K562 (cell line): ENCODE measurements at regions not wholly inside any gene's neighbourhood (a gene's known extent, or its start where the extent isn't known, plus 50 kb on each side); places are given as distances from the start of the nearest gene placed in this dataset.

Experiments used
- ATAC-seq: fragments of 200-7000 bp; cut with Tn5 transposase; 3 replicates; pipeline ENCODE4 v1.9.1; 2020; ENCODE audit warnings: moderate library complexity
- BruUV-seq: library from RNA; stranded (reverse); fragments of 400-500 nt; replicated peaks from 2 replicates; lab custom pipeline; 2021; lab: Mats Ljungman, UMichigan
- CTCF ChIA-PET: fragments of 300-600 bp; formaldehyde crosslinking; extraction: SDS; loops from one replicate; lab custom pipeline; 2021; ENCODE audit warnings: low intra/inter-chr PET ratio; lab: Yijun Ruan, JAX
- POLR2A ChIA-PET: fragments of 300-600, 350-650 bp; sonication (Branson Sonifier 250); formaldehyde crosslinking; extraction: SDS; loops from one replicate; lab custom pipeline; 2021; ENCODE audit warnings: antibody characterized with exemption, inconsistent platforms; lab: Yijun Ruan, JAX
- DNase-seq, 4 experiments: peaks; one replicate each; pipeline versions ENCODE4 v3.0.0 to v3.0.0-alpha.2; 2011 to 2018; ENCODE audit warnings: low spot score in 3 of 4, mixed read lengths in 3 of 4; ENCODE audit errors: extremely low read depth in 1 of 4
- FAIRE-seq: peaks from 2 replicates; lab custom pipeline; 2011; peaks lifted over from hg19 to GRCh38; lab: Jason Lieb, UNC
- H2AFZ ChIP-seq: 2 replicates; pipeline ENCODE4 v1.6.0; 2011; ENCODE audit warnings: low read depth, low read length, control low read depth, inconsistent platforms
- H3K27ac ChIP-seq: fragments of 200-600 bp; 3 replicates; pipeline ENCODE4 v1.8.0; 2011; ENCODE audit warnings: low read depth, mild to moderate bottlenecking, control low read depth, inconsistent platforms, low read length, moderate library complexity, mixed read lengths; ENCODE audit errors: extremely low read depth
- H3K27me3 ChIP-seq, 2 experiments: fragments of 300-600 bp in 1 of 2; 2 replicates in 1 of 2; 3 replicates in 1 of 2; pipeline versions ENCODE4 v1.6.0 to v1.8.0; 2011; ENCODE audit warnings: inconsistent platforms in 2 of 2, low read length in 2 of 2, mild to moderate bottlenecking in 1 of 2, mixed read lengths in 1 of 2, moderate library complexity in 1 of 2; ENCODE audit not compliant: control insufficient read depth in 2 of 2, insufficient read depth in 2 of 2
- H3K36me3 ChIP-seq: fragments of 300-600 bp; 3 replicates; pipeline ENCODE4 v1.8.0; 2011; ENCODE audit warnings: mild to moderate bottlenecking, low read length, inconsistent platforms; ENCODE audit not compliant: control insufficient read depth, insufficient read depth
- H3K4me1 ChIP-seq, 2 experiments: fragments of 200-600 bp in 1 of 2; replicated peaks in 1 of 2; 2 replicates in 1 of 2; 3 replicates in 1 of 2; pipeline versions ENCODE4 v1.5.1 to v1.8.0; 2011; ENCODE audit warnings: inconsistent platforms in 2 of 2, low read length in 2 of 2, mild to moderate bottlenecking in 1 of 2, mixed read lengths in 1 of 2, moderate library complexity in 1 of 2; ENCODE audit not compliant: control insufficient read depth in 2 of 2, insufficient read depth in 2 of 2
- H3K4me2 ChIP-seq: 2 replicates; pipeline ENCODE4 v1.6.1; 2011; ENCODE audit warnings: low read length, control low read depth, inconsistent platforms, mixed read lengths; ENCODE audit not compliant: insufficient read depth
- H3K4me3 ChIP-seq: fragments of 200-600 bp; sonication (generic), shearing (Covaris generic); 2 replicates; pipeline ENCODE4 v1.5.1; 2016; ENCODE audit warnings: control low read depth, inconsistent platforms
- H3K79me2 ChIP-seq: fragments of 200-600 bp; 3 replicates; pipeline ENCODE4 v1.8.0; 2011; ENCODE audit warnings: low read length, inconsistent platforms; ENCODE audit not compliant: control insufficient read depth, insufficient read depth
- H3K9ac ChIP-seq, 2 experiments: 2 replicates each; pipeline versions ENCODE4 v1.6.0 to v1.6.1; 2011; ENCODE audit warnings: low read depth in 2 of 2, low read length in 2 of 2, control low read depth in 1 of 2, inconsistent platforms in 1 of 2, mild to moderate bottlenecking in 1 of 2, mixed read lengths in 1 of 2; ENCODE audit not compliant: insufficient read depth in 1 of 2
- H3K9me1 ChIP-seq: one replicate; pipeline ENCODE4 v1.6.0; 2011; ENCODE audit warnings: inconsistent platforms, mild to moderate bottlenecking, low read length, moderate library complexity; ENCODE audit not compliant: control insufficient read depth, insufficient read depth
- H3K9me3 ChIP-seq: replicated peaks from 2 replicates; pipeline ENCODE4 v1.5.1; 2011; ENCODE audit warnings: low read depth, low read length, inconsistent platforms; ENCODE audit not compliant: control insufficient read depth, insufficient read depth
- H4K20me1 ChIP-seq: replicated peaks from 2 replicates; pipeline ENCODE4 v1.6.1; 2011; ENCODE audit warnings: low read length, inconsistent platforms, mixed read lengths; ENCODE audit not compliant: control insufficient read depth, insufficient read depth
- WGBS: fragments of 100-300 bp; shearing (Covaris generic); methylation state at CpG from one replicate; pipeline ENCODE4 v1.1.6; 2016; ENCODE audit warnings: low coverage, mixed read lengths; ENCODE audit not compliant: insufficient coverage; ENCODE audit errors: missing lambda C conversion rate; 5-methylcytosine and 5-hydroxymethylcytosine counted together
- in situ Hi-C: fragments of 300-500 bp; cut with MboI; formaldehyde crosslinking; loops from 4 replicates; pipeline ENCODE4 v1.15.0; 2018; ENCODE audit warnings: inconsistent platforms, mixed read lengths
- intact Hi-C: fragments of 100-400 bp; cut with micrococcal nuclease; formaldehyde crosslinking; loops from 2 replicates; pipeline ENCODE4 v1.14.2; 2022
- TF ChIP-seq, protein P1 (sequence below): fragments of 250-450 bp; sonication (Bioruptor Pico); IDR thresholded peaks from 2 replicates; pipeline ENCODE4 v1.4.0; 2020

DNA sequence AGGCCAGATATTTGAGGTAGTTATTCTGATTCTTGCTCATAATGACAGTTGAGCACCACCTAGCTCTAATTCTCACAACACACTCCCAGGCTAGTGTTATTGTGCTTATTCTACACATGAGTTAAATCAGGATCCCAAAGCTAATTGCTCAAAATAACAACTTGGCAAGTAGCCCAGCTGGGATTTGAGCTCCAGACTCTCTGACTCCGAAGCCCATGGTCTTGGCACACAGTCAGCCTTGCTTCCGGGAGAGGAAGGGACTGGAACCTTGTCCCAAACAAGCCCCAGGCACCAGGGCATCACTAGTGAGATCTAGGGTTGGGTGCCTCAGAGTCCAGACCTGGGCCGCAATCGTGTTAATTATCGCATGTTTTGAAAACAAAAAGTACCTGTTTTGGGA, 101.4 kb downstream of the GPAM start:
- ChIA-PET POLR2A (no interaction called here), CTCF (no interaction called here)
- ATAC-seq (no peak), DNase-seq (no peak), FAIRE-seq (no peak)
- Histone ChIP-seq H3K4me2 (no peak overlapping the region), H3K79me2 (no peaks in the 10 kb centered on the region), H3K27ac (no peak overlapping the region), H3K4me3 (no peak overlapping the region), H3K27me3 (no peaks in the 10 kb centered on the region), H3K4me1 (no peaks in the 10 kb centered on the region), H2AFZ (no peak overlapping the region), H3K9me1 (no peaks in the 10 kb centered on the region), H3K36me3 (no peaks in the 10 kb centered on the region), H4K20me1 (no peaks in the 10 kb centered on the region), H3K9ac (no peak overlapping the region), H3K9me3 (no peaks in the 10 kb centered on the region)
- 5% methylated on average over 4 of the region's 5 CpGs for WGBS
- intact Hi-C loops = no loop called here
- BruUV-seq = no TSS peak
- TF ChIP-seq, protein P1, sequence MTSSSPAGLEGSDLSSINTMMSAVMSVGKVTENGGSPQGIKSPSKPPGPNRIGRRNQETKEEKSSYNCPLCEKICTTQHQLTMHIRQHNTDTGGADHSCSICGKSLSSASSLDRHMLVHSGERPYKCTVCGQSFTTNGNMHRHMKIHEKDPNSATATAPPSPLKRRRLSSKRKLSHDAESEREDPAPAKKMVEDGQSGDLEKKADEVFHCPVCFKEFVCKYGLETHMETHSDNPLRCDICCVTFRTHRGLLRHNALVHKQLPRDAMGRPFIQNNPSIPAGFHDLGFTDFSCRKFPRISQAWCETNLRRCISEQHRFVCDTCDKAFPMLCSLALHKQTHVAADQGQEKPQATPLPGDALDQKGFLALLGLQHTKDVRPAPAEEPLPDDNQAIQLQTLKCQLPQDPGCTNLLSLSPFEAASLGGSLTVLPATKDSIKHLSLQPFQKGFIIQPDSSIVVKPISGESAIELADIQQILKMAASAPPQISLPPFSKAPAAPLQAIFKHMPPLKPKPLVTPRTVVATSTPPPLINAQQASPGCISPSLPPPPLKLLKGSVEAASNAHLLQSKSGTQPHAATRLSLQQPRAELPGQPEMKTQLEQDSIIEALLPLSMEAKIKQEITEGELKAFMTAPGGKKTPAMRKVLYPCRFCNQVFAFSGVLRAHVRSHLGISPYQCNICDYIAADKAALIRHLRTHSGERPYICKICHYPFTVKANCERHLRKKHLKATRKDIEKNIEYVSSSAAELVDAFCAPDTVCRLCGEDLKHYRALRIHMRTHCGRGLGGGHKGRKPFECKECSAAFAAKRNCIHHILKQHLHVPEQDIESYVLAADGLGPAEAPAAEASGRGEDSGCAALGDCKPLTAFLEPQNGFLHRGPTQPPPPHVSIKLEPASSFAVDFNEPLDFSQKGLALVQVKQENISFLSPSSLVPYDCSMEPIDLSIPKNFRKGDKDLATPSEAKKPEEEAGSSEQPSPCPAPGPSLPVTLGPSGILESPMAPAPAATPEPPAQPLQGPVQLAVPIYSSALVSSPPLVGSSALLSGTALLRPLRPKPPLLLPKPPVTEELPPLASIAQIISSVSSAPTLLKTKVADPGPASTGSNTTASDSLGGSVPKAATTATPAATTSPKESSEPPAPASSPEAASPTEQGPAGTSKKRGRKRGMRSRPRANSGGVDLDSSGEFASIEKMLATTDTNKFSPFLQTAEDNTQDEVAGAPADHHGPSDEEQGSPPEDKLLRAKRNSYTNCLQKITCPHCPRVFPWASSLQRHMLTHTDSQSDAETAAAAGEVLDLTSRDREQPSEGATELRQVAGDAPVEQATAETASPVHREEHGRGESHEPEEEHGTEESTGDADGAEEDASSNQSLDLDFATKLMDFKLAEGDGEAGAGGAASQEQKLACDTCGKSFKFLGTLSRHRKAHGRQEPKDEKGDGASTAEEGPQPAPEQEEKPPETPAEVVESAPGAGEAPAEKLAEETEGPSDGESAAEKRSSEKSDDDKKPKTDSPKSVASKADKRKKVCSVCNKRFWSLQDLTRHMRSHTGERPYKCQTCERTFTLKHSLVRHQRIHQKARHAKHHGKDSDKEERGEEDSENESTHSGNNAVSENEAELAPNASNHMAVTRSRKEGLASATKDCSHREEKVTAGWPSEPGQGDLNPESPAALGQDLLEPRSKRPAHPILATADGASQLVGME (CRISPR knock-in tag) = no peak
- in situ Hi-C loops = no loop called here
